Loucy (cell line): ENCODE measurements at regions not wholly inside any gene's neighbourhood (a gene's known extent, or its start where the extent isn't known, plus 50 kb on each side); places are given as distances from the start of the nearest gene placed in this dataset.

Source experiments
- H2AFZ ChIP-seq: fragments of 200-600 bp; sonication (generic); 2 replicates; pipeline ENCODE4 v1.6.0; 2016; ENCODE audit warnings: antibody characterized with exemption, mild to moderate bottlenecking, low read length, moderate library complexity
- H3F3A ChIP-seq: fragments of 200-600 bp; 2 replicates; pipeline ENCODE4 v1.6.0; 2016; ENCODE audit warnings: antibody characterized with exemption, low read depth, mild to moderate bottlenecking
- H3K27me3 ChIP-seq: fragments of 200-600 bp; sonication (generic); 2 replicates; pipeline ENCODE4 v1.6.1; 2014; ENCODE audit warnings: low read length, mild to moderate bottlenecking; ENCODE audit not compliant: insufficient read depth, poor library complexity, severe bottlenecking
- H3K36me3 ChIP-seq: fragments of 200-600 bp; sonication (generic); 2 replicates; pipeline ENCODE4 v1.6.1; 2016; ENCODE audit warnings: low read length; ENCODE audit not compliant: insufficient read depth
- H3K4me1 ChIP-seq: fragments of 200-600 bp; sonication (generic); 2 replicates; pipeline ENCODE4 v1.5.1; 2014; ENCODE audit warnings: low read length, mild to moderate bottlenecking; ENCODE audit not compliant: insufficient read depth, poor library complexity, severe bottlenecking
- H3K4me2 ChIP-seq: fragments of 200-600 bp; sonication (generic); 2 replicates; pipeline ENCODE4 v1.6.0; 2014; ENCODE audit warnings: antibody characterized with exemption, low read length, low read depth, mild to moderate bottlenecking; ENCODE audit not compliant: poor library complexity, severe bottlenecking
- H3K4me3 ChIP-seq: fragments of 200-600 bp; sonication (generic); 2 replicates; pipeline ENCODE4 v1.5.1; 2014; ENCODE audit warnings: low read length, mild to moderate bottlenecking, mixed read lengths; ENCODE audit not compliant: poor library complexity, severe bottlenecking
- H3K79me2 ChIP-seq: fragments of 200-600 bp; sonication (generic); 2 replicates; pipeline ENCODE4 v1.6.1; 2014; ENCODE audit warnings: low read length; ENCODE audit not compliant: insufficient read depth
- H3K9ac ChIP-seq: fragments of 200-600 bp; sonication (generic); 2 replicates; pipeline ENCODE4 v1.6.0; 2014; ENCODE audit warnings: mild to moderate bottlenecking, low read depth, low read length, moderate library complexity; ENCODE audit not compliant: poor library complexity, severe bottlenecking
- H3K9me2 ChIP-seq: fragments of 200-600 bp; sonication (generic); replicated peaks from 2 replicates; pipeline ENCODE4 v1.6.1; 2016; ENCODE audit warnings: low read depth, low read length, mixed read lengths
- H3K9me3 ChIP-seq: fragments of 200-600 bp; sonication (generic); 2 replicates; pipeline ENCODE4 v1.6.1; 2014; ENCODE audit warnings: mild to moderate bottlenecking, antibody characterized with exemption, low read length, low read depth; ENCODE audit not compliant: insufficient read depth
- H4K20me1 ChIP-seq: fragments of 200-600 bp; sonication (generic); 2 replicates; pipeline ENCODE4 v1.6.0; 2014; ENCODE audit warnings: antibody characterized with exemption, low read length, mild to moderate bottlenecking; ENCODE audit not compliant: insufficient read depth, poor library complexity, severe bottlenecking
- EZH2phosphoT487 ChIP-seq: fragments of 200-600 bp; IDR thresholded peaks from 2 replicates; pipeline ENCODE4 v1.6.1; 2018; ENCODE audit warnings: antibody characterized with exemption, mild to moderate bottlenecking, moderate library complexity, borderline replicate concordance
- TF ChIP-seq, protein P1 (sequence below): fragments of 200-600 bp; sonication (generic); conservative IDR thresholded peaks from 2 replicates; pipeline ENCODE4 v1.5.1; 2014; ENCODE audit warnings: mild to moderate bottlenecking, antibody characterized with exemption, low read length

DNA sequence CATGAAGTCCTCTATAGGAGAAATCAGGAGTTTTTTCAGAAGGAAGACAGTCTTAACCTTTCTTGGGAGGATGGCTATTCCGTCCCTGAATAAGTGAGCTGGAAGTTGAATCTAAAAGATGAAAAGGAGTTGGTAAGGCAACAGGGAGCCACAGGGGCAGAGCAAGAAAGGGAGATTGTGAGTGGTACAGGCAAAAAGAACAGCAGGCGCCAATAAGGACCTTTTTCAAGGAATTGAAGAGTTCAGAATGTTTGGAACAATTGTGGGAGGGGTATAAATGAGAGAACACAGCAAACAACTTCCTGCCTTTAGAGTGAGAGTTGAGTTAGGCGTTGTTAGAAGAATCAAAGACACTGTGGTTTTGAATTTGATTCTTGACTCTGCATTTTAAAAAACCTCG, 1003.7 kb downstream of the EPHA7 start:
- Histone ChIP-seq H4K20me1 (no peaks in the 10 kb centered on the region), H2AFZ (no peak overlapping the region), H3K4me3 (no peak overlapping the region), H3K36me3 (no peaks in the 10 kb centered on the region), H3K27me3 (no peaks in the 10 kb centered on the region), H3F3A (no peaks in the 10 kb centered on the region), H3K79me2 (no peaks in the 10 kb centered on the region), H3K4me1 (no peaks in the 10 kb centered on the region), H3K9me3 (no peaks in the 10 kb centered on the region), H3K9ac (no peak overlapping the region), H3K4me2 (no peak overlapping the region), H3K9me2 (no peaks in the 10 kb centered on the region)
- no peak for TF ChIP-seq EZH2phosphoT487
- TF ChIP-seq, protein P1, sequence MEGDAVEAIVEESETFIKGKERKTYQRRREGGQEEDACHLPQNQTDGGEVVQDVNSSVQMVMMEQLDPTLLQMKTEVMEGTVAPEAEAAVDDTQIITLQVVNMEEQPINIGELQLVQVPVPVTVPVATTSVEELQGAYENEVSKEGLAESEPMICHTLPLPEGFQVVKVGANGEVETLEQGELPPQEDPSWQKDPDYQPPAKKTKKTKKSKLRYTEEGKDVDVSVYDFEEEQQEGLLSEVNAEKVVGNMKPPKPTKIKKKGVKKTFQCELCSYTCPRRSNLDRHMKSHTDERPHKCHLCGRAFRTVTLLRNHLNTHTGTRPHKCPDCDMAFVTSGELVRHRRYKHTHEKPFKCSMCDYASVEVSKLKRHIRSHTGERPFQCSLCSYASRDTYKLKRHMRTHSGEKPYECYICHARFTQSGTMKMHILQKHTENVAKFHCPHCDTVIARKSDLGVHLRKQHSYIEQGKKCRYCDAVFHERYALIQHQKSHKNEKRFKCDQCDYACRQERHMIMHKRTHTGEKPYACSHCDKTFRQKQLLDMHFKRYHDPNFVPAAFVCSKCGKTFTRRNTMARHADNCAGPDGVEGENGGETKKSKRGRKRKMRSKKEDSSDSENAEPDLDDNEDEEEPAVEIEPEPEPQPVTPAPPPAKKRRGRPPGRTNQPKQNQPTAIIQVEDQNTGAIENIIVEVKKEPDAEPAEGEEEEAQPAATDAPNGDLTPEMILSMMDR, result no peak

DNA sequence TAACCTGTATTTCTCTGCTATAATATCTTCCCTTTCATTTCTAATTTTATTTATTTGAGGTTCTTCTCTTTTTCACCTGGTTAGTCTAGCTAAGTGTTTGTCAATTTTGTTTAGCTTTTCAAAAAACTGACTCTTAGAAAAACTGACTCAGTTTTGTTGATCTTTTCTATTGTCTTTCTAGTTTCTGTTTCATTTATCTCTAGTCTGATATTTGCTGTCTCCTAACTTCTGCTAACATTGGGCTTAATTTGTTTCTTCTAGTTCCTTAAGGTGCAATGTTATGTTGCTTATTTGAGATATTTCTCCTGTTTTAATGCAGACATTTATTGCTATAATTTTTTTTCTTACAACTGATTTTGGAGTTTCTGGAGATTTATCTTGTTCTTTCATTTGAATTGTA, 1011.0 kb downstream of the EPHA7 start:
- H3K4me2 ChIP-seq, result no peak overlapping the region

DNA sequence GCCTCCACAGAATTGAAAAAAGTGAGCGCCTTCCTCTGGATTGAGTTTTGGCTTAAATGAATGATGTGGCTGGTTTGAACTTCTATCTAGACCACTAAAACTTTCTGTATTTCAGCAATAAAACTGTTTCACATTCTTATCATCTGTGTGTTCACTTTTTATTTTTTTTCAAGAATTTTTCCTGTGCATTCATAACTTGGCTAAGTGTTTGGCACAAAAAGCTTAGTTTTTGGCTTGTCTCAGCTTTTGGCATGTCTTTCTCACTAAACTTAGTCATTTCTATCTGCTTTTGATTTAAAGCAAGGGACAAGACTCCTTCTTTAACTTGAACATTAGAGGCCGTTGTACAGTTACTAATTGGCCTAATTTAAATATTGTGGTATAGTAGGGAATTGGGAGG, 1015.1 kb downstream of the EPHA7 start:
- Histone ChIP-seq H3K4me1 (no peaks in the 10 kb centered on the region), H3K36me3 (no peaks in the 10 kb centered on the region), H2AFZ (no peak overlapping the region), H3K9ac (no peak overlapping the region), H3K9me2 (no peaks in the 10 kb centered on the region), H3K27me3 (no peaks in the 10 kb centered on the region), H3F3A (no peaks in the 10 kb centered on the region), H3K4me2 (no peak overlapping the region), H3K79me2 (no peaks in the 10 kb centered on the region), H3K9me3 (no peaks in the 10 kb centered on the region), H4K20me1 (no peaks in the 10 kb centered on the region), H3K4me3 (no peak overlapping the region)
- TF ChIP-seq, protein P1, result no peak
- TF ChIP-seq EZH2phosphoT487, result no peak

More for the DNA sequence above, 1011.0 kb downstream of the EPHA7 start:
- Histone ChIP-seq H4K20me1 (no peaks in the 10 kb centered on the region), H3K27me3 (no peaks in the 10 kb centered on the region), H3K9me3 (no peaks in the 10 kb centered on the region), H3K79me2 (no peaks in the 10 kb centered on the region), H3K9ac (no peak overlapping the region), H2AFZ (no peak overlapping the region), H3K4me1 (no peaks in the 10 kb centered on the region), H3K9me2 (no peaks in the 10 kb centered on the region), H3F3A (no peaks in the 10 kb centered on the region), H3K4me3 (no peak overlapping the region), H3K36me3 (no peaks in the 10 kb centered on the region)
- TF ChIP-seq EZH2phosphoT487, result no peak
- TF ChIP-seq, protein P1, result no peak
